ENCODE measurements at regions not wholly inside any gene's neighbourhood (a gene's known extent, or its start where the extent isn't known, plus 50 kb on each side); places are given as distances from the start of the nearest gene placed in this dataset.

GRCh38 chr18:47438001-47438400 lies 186.5 kb upstream of the SKOR2 start:
- no peaks in the 10 kb centered on the region for H3K9me2 ChIP-seq (replicated peaks; ENCODE audit: control insufficient read depth, low read length)
- H3K9me3 ChIP-seq (ENCODE audit: control insufficient read depth, insufficient read depth, low read length): no peaks in the 10 kb centered on the region
- no peaks in the 10 kb centered on the region for H4K20me1 ChIP-seq (ENCODE audit: control insufficient read depth, insufficient read depth, low read depth, low read length)
- H3K4me1 ChIP-seq (ENCODE audit: control insufficient read depth, low read length): no peaks in the 10 kb centered on the region
- H3K27me3 ChIP-seq (ENCODE audit: control insufficient read depth, low read length): peaks cover 45% of the 10 kb centered on the region
- H3K4me2 ChIP-seq (ENCODE audit: low read length): no peak overlapping the region
- no peaks in the 10 kb centered on the region for H3K79me2 ChIP-seq (ENCODE audit: control insufficient read depth, low read length)
- H3K36me3 ChIP-seq (ENCODE audit: control insufficient read depth, low read length): no peaks in the 10 kb centered on the region
- no peak overlapping the region for H3K4me3 ChIP-seq (ENCODE audit: low read length)
- TF ChIP-seq CTCF (IDR thresholded peaks at IDR 0.05; ENCODE audit: low read depth, low read length, poor library complexity, severe bottlenecking) (no peak), EZH2phosphoT487 (IDR thresholded peaks at IDR 0.05; ENCODE audit: borderline replicate concordance, low read length) (no peak)
- no peaks in the 10 kb centered on the region for H3F3A ChIP-seq (ENCODE audit: control insufficient read depth, insufficient read depth)
- no peak overlapping the region for H3K27ac ChIP-seq (ENCODE audit: low read depth, low read length)

GRCh38 chr18:47436871-47437270 lies 185.4 kb upstream of the SKOR2 start:
- H3K27me3 ChIP-seq (ENCODE audit: control insufficient read depth, low read length): peaks cover 45% of the 10 kb centered on the region

GRCh38 chr18:47434214-47434746 lies 182.8 kb upstream of the SKOR2 start:
- H3K27me3 ChIP-seq (ENCODE audit: control insufficient read depth, low read length): peaks cover 26% of the 10 kb centered on the region
- no peak overlapping the region for H3K27ac ChIP-seq (ENCODE audit: low read depth, low read length)

More at GRCh38 chr18:47436871-47437270, 185.4 kb upstream of the SKOR2 start:
- Histone ChIP-seq H3K4me2 (ENCODE audit: low read length) (no peak overlapping the region), H3K9me2 (replicated peaks; ENCODE audit: control insufficient read depth, low read length) (no peaks in the 10 kb centered on the region), H3K9me3 (ENCODE audit: control insufficient read depth, insufficient read depth, low read length) (no peaks in the 10 kb centered on the region), H3K79me2 (ENCODE audit: control insufficient read depth, low read length) (no peaks in the 10 kb centered on the region), H4K20me1 (ENCODE audit: control insufficient read depth, insufficient read depth, low read depth, low read length) (no peaks in the 10 kb centered on the region), H3K4me1 (ENCODE audit: control insufficient read depth, low read length) (no peaks in the 10 kb centered on the region), H3K4me3 (ENCODE audit: low read length) (no peak overlapping the region), H3F3A (ENCODE audit: control insufficient read depth, insufficient read depth) (no peaks in the 10 kb centered on the region), H3K27ac (ENCODE audit: low read depth, low read length) (no peak overlapping the region), H3K36me3 (ENCODE audit: control insufficient read depth, low read length) (no peaks in the 10 kb centered on the region)
- TF ChIP-seq CTCF (IDR thresholded peaks at IDR 0.05; ENCODE audit: low read depth, low read length, poor library complexity, severe bottlenecking) (no peak), EZH2phosphoT487 (IDR thresholded peaks at IDR 0.05; ENCODE audit: borderline replicate concordance, low read length) (no peak)

More at GRCh38 chr18:47434214-47434746, 182.8 kb upstream of the SKOR2 start:
- no peak overlapping the region for H3K4me3 ChIP-seq (ENCODE audit: low read length)
- H3K9me3 ChIP-seq (ENCODE audit: control insufficient read depth, insufficient read depth, low read length): no peaks in the 10 kb centered on the region
- H3K4me2 ChIP-seq (ENCODE audit: low read length): no peak overlapping the region
- H4K20me1 ChIP-seq (ENCODE audit: control insufficient read depth, insufficient read depth, low read depth, low read length): no peaks in the 10 kb centered on the region
- TF ChIP-seq CTCF (IDR thresholded peaks at IDR 0.05; ENCODE audit: low read depth, low read length, poor library complexity, severe bottlenecking) (no peak), EZH2phosphoT487 (IDR thresholded peaks at IDR 0.05; ENCODE audit: borderline replicate concordance, low read length) (no peak)
- no peaks in the 10 kb centered on the region for H3K79me2 ChIP-seq (ENCODE audit: control insufficient read depth, low read length)
- H3K36me3 ChIP-seq (ENCODE audit: control insufficient read depth, low read length): no peaks in the 10 kb centered on the region
- no peaks in the 10 kb centered on the region for H3K9me2 ChIP-seq (replicated peaks; ENCODE audit: control insufficient read depth, low read length)
- H3F3A ChIP-seq (ENCODE audit: control insufficient read depth, insufficient read depth): no peaks in the 10 kb centered on the region
- H3K4me1 ChIP-seq (ENCODE audit: control insufficient read depth, low read length): no peaks in the 10 kb centered on the region

Data from DOHH2 (cell line).